ENCODE measurements at regions not wholly inside any gene's neighbourhood (a gene's known extent, or its start where the extent isn't known, plus 50 kb on each side); places are given as distances from the start of the nearest gene placed in this dataset.

GRCh38 chr16:6406028-6406427 lies 926.6 kb upstream of the RBFOX1 start:
- TF ChIP-seq EZH2phosphoT487 (IDR thresholded peaks at IDR 0.05; ENCODE audit: insufficient read depth, low read depth), result no peak
- TF ChIP-seq EZH2 (IDR thresholded peaks at IDR 0.05; ENCODE audit: insufficient read depth, poor library complexity, severe bottlenecking), result no peak

Data from GM23248 (cell line).